Jurkat, Clone E6-1 (cell line): ENCODE measurements at regions not wholly inside any gene's neighbourhood (a gene's known extent, or its start where the extent isn't known, plus 50 kb on each side); places are given as distances from the start of the nearest gene placed in this dataset.

ENCODE experiments used
- DNase-seq: peaks from one replicate; pipeline ENCODE4 v3.0.0-alpha.2; 2011; ENCODE audit warnings: low read depth, low spot score
- H3K4me3 ChIP-seq: 2 replicates; pipeline ENCODE4 v1.5.1; 2011; ENCODE audit warnings: mild to moderate bottlenecking, low read length, control low read depth, moderate library complexity

- no peak for DNase-seq
Observed at GRCh38 chr10:78944723-78945312, 123.9 kb upstream of the ZMIZ1 start.

GRCh38 chr10:78945838-78946237 lies 122.9 kb upstream of the ZMIZ1 start:
- no peak overlapping the region for H3K4me3 ChIP-seq

More at GRCh38 chr10:78944723-78945312, 123.9 kb upstream of the ZMIZ1 start:
- no peak overlapping the region for H3K4me3 ChIP-seq

GRCh38 chr10:78947226-78947625 lies 121.5 kb upstream of the ZMIZ1 start:
- no peak for DNase-seq

More at GRCh38 chr10:78945838-78946237, 122.9 kb upstream of the ZMIZ1 start:
- DNase-seq = no peak

GRCh38 chr10:78947733-78948132 lies 121.0 kb upstream of the ZMIZ1 start:
- DNase-seq = no peak
- H3K4me3 ChIP-seq = no peak overlapping the region

More at GRCh38 chr10:78947226-78947625, 121.5 kb upstream of the ZMIZ1 start:
- no peak overlapping the region for H3K4me3 ChIP-seq

- DNase-seq = no peak
- no peak overlapping the region for H3K4me3 ChIP-seq
Observed at GRCh38 chr10:78948621-78949030, 120.1 kb upstream of the ZMIZ1 start.

GRCh38 chr10:78950656-78951587 lies 117.8 kb upstream of the ZMIZ1 start:
- DNase-seq = no peak
- no peak overlapping the region for H3K4me3 ChIP-seq

- no peak for DNase-seq
- H3K4me3 ChIP-seq = no peak overlapping the region
Observed at GRCh38 chr10:78952030-78952429, 116.7 kb upstream of the ZMIZ1 start.

GRCh38 chr10:78952686-78953085 lies 116.1 kb upstream of the ZMIZ1 start:
- no peak for DNase-seq

GRCh38 chr10:78953113-78953798 lies 115.5 kb upstream of the ZMIZ1 start:
- no peak for DNase-seq
- H3K4me3 ChIP-seq = no peak overlapping the region

More at GRCh38 chr10:78952686-78953085, 116.1 kb upstream of the ZMIZ1 start:
- no peak overlapping the region for H3K4me3 ChIP-seq

GRCh38 chr10:78953799-78954297 lies 114.9 kb upstream of the ZMIZ1 start:
- DNase-seq = no peak
- H3K4me3 ChIP-seq = no peak overlapping the region

- DNase-seq = no peak
Observed at GRCh38 chr10:78954689-78955088, 114.1 kb upstream of the ZMIZ1 start.

GRCh38 chr10:78955206-78955605 lies 113.6 kb upstream of the ZMIZ1 start:
- no peak overlapping the region for H3K4me3 ChIP-seq
- no peak for DNase-seq

More at GRCh38 chr10:78954689-78955088, 114.1 kb upstream of the ZMIZ1 start:
- H3K4me3 ChIP-seq = no peak overlapping the region

- H3K4me3 ChIP-seq = no peak overlapping the region
- no peak for DNase-seq
Observed at GRCh38 chr10:78956391-78956790, 112.4 kb upstream of the ZMIZ1 start.

GRCh38 chr10:78957471-78958039 lies 111.2 kb upstream of the ZMIZ1 start:
- H3K4me3 ChIP-seq = no peak overlapping the region
- DNase-seq = no peak

- no peak overlapping the region for H3K4me3 ChIP-seq
- no peak for DNase-seq
Observed at GRCh38 chr10:78959217-78959923, 109.4 kb upstream of the ZMIZ1 start.

- no peak overlapping the region for H3K4me3 ChIP-seq
- no peak for DNase-seq
Observed at GRCh38 chr10:78959924-78960285, 108.9 kb upstream of the ZMIZ1 start.

- H3K4me3 ChIP-seq = no peak overlapping the region
- DNase-seq = no peak
Observed at GRCh38 chr10:78960316-78960800, 108.4 kb upstream of the ZMIZ1 start.

GRCh38 chr10:78961760-78962159 lies 107.0 kb upstream of the ZMIZ1 start:
- no peak for DNase-seq

More at GRCh38 chr10:78961760-78962159, 107.0 kb upstream of the ZMIZ1 start:
- no peak overlapping the region for H3K4me3 ChIP-seq
